ENCODE measurements at regions not wholly inside any gene's neighbourhood (a gene's known extent, or its start where the extent isn't known, plus 50 kb on each side); places are given as distances from the start of the nearest gene placed in this dataset.

- H2AFZ ChIP-seq (ENCODE audit: low read depth, low read length): no peak overlapping the region
- DNase-seq (ENCODE audit: low read depth): peak; percentile 90
Observed at GRCh38 chr2:212711856-212712255, 173.3 kb upstream of the ERBB4 start.

GRCh38 chr2:212709280-212709679, 170.7 kb upstream of the ERBB4 start:
- no peaks in the 10 kb centered on the region for H3K27me3 ChIP-seq (ENCODE audit: insufficient read depth, low read length)
- DNase-seq (ENCODE audit: low read depth) (peak; percentile 32), FAIRE-seq (no peak)
- Mint-ChIP-seq H3K9me3 (ENCODE audit: unreplicated experiment) (no peaks in the 10 kb centered on the region), H3K4me1 (ENCODE audit: low read depth, unreplicated experiment) (peaks cover 22% of the 10 kb centered on the region), H3K27ac (ENCODE audit: unreplicated experiment) (no peak overlapping the region), H3K36me3 (ENCODE audit: low read depth, unreplicated experiment) (no peaks in the 10 kb centered on the region), H3K4me3 (ENCODE audit: unreplicated experiment) (no peak overlapping the region), H3K27me3 (ENCODE audit: low read depth, unreplicated experiment) (no peaks in the 10 kb centered on the region)
- no peaks in the 10 kb centered on the region for H3K36me3 ChIP-seq (ENCODE audit: insufficient read depth, low read length)
- no peak for TF ChIP-seq EZH2 (IDR thresholded peaks at IDR 0.05; ENCODE audit: insufficient read depth, low read length)
- TF ChIP-seq CTCF (IDR thresholded peaks at IDR 0.05; ENCODE audit: insufficient read depth, low read depth, low read length): no peak
- H2AFZ ChIP-seq (ENCODE audit: low read depth, low read length): no peak overlapping the region
- no peak overlapping the region for H3K9ac ChIP-seq (ENCODE audit: low read length)
- no peak overlapping the region for H3K27ac ChIP-seq (ENCODE audit: low read depth, low read length)
- peaks cover 5% of the 10 kb centered on the region for H3K4me1 ChIP-seq (ENCODE audit: insufficient read depth, low read length)
- H4K20me1 ChIP-seq (ENCODE audit: insufficient read depth, low read length): no peaks in the 10 kb centered on the region
- H3K4me2 ChIP-seq (ENCODE audit: low read length): no peak overlapping the region
- H3K9me3 ChIP-seq (ENCODE audit: insufficient read depth, low read depth, low read length): no peaks in the 10 kb centered on the region
- no peaks in the 10 kb centered on the region for H3K79me2 ChIP-seq (ENCODE audit: insufficient read depth, low read length)
- no peak overlapping the region for H3K4me3 ChIP-seq (ENCODE audit: insufficient read depth, low read depth, low read length)

More at GRCh38 chr2:212711856-212712255, 173.3 kb upstream of the ERBB4 start:
- Histone ChIP-seq H3K79me2 (ENCODE audit: insufficient read depth, low read length) (no peaks in the 10 kb centered on the region), H3K27ac (ENCODE audit: low read depth, low read length) (peak overlapping the region; percentile 68), H3K4me1 (ENCODE audit: insufficient read depth, low read length) (peaks cover 5% of the 10 kb centered on the region), H3K9ac (ENCODE audit: low read length) (peak overlapping the region; percentile 54), H3K27me3 (ENCODE audit: insufficient read depth, low read length) (no peaks in the 10 kb centered on the region), H3K4me2 (ENCODE audit: low read length) (peak overlapping the region; percentile 39), H3K4me3 (ENCODE audit: insufficient read depth, low read depth, low read length) (no peak overlapping the region), H4K20me1 (ENCODE audit: insufficient read depth, low read length) (no peaks in the 10 kb centered on the region), H3K36me3 (ENCODE audit: insufficient read depth, low read length) (no peaks in the 10 kb centered on the region), H3K9me3 (ENCODE audit: insufficient read depth, low read depth, low read length) (no peaks in the 10 kb centered on the region)
- peaks cover 22% of the 10 kb centered on the region for H3K4me1 Mint-ChIP-seq (ENCODE audit: low read depth, unreplicated experiment)
- peak; percentile 59 for FAIRE-seq
- no peaks in the 10 kb centered on the region for H3K36me3 Mint-ChIP-seq (ENCODE audit: low read depth, unreplicated experiment)
- H3K27ac Mint-ChIP-seq (ENCODE audit: unreplicated experiment): peak overlapping the region; percentile 2
- H3K9me3 Mint-ChIP-seq (ENCODE audit: unreplicated experiment): no peaks in the 10 kb centered on the region
- H3K4me3 Mint-ChIP-seq (ENCODE audit: unreplicated experiment): no peak overlapping the region
- TF ChIP-seq CTCF (IDR thresholded peaks at IDR 0.05; ENCODE audit: insufficient read depth, low read depth, low read length) (no peak), EZH2 (IDR thresholded peaks at IDR 0.05; ENCODE audit: insufficient read depth, low read length) (no peak)
- H3K27me3 Mint-ChIP-seq (ENCODE audit: low read depth, unreplicated experiment): no peaks in the 10 kb centered on the region

GRCh38 chr2:212708355-212708754, 169.8 kb upstream of the ERBB4 start:
- no peak for FAIRE-seq
- no peaks in the 10 kb centered on the region for H3K9me3 Mint-ChIP-seq (ENCODE audit: unreplicated experiment)
- no peak for TF ChIP-seq EZH2 (IDR thresholded peaks at IDR 0.05; ENCODE audit: insufficient read depth, low read length)
- TF ChIP-seq CTCF (IDR thresholded peaks at IDR 0.05; ENCODE audit: insufficient read depth, low read depth, low read length): no peak
- Histone ChIP-seq H3K4me1 (ENCODE audit: insufficient read depth, low read length) (peaks cover 5% of the 10 kb centered on the region), H3K36me3 (ENCODE audit: insufficient read depth, low read length) (no peaks in the 10 kb centered on the region), H3K4me3 (ENCODE audit: insufficient read depth, low read depth, low read length) (no peak overlapping the region), H3K27me3 (ENCODE audit: insufficient read depth, low read length) (no peaks in the 10 kb centered on the region), H3K79me2 (ENCODE audit: insufficient read depth, low read length) (no peaks in the 10 kb centered on the region), H3K4me2 (ENCODE audit: low read length) (no peak overlapping the region), H2AFZ (ENCODE audit: low read depth, low read length) (no peak overlapping the region), H3K9ac (ENCODE audit: low read length) (no peak overlapping the region), H4K20me1 (ENCODE audit: insufficient read depth, low read length) (no peaks in the 10 kb centered on the region), H3K9me3 (ENCODE audit: insufficient read depth, low read depth, low read length) (no peaks in the 10 kb centered on the region), H3K27ac (ENCODE audit: low read depth, low read length) (no peak overlapping the region)
- H3K4me3 Mint-ChIP-seq (ENCODE audit: unreplicated experiment): no peak overlapping the region
- no peak overlapping the region for H3K27ac Mint-ChIP-seq (ENCODE audit: unreplicated experiment)
- DNase-seq (ENCODE audit: low read depth): peak; percentile 49
- H3K36me3 Mint-ChIP-seq (ENCODE audit: low read depth, unreplicated experiment): no peaks in the 10 kb centered on the region
- peaks cover 20% of the 10 kb centered on the region for H3K4me1 Mint-ChIP-seq (ENCODE audit: low read depth, unreplicated experiment)
- no peaks in the 10 kb centered on the region for H3K27me3 Mint-ChIP-seq (ENCODE audit: low read depth, unreplicated experiment)
